ENCODE measurements at regions not wholly inside any gene's neighbourhood (a gene's known extent, or its start where the extent isn't known, plus 50 kb on each side); places are given as distances from the start of the nearest gene placed in this dataset.

DNA sequence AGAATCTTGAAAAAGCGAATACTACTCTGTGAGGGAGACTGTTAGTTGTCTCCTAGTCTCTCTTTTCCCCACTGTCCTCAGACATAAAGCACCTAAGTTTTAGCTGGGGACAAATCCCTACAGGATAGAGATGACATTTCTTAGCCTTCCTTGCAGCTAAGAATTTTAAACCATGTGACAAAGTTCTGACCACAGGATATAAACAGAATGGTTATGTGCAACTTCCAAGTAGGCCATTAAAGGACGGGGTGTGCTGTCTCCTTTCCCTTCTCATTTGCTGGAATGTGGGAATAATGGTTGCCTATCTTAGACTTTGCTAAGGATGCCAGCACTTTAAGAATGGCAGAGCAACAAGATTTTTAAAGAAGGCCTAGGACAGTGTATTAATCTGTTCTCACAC lies 74.9 kb upstream of the PRPS1L1 start:
- no peaks in the 10 kb centered on the region for H3K4me1 Mint-ChIP-seq (ENCODE audit: low read depth, unreplicated experiment)

GRCh38 chr7:18103436-18104218 lies 76.0 kb upstream of the PRPS1L1 start:
- H3K9me3 ChIP-seq (ENCODE audit: insufficient read depth, low read depth, low read length), result no peaks in the 10 kb centered on the region
- H3K9ac ChIP-seq (ENCODE audit: low read length), result no peak overlapping the region
- no peaks in the 10 kb centered on the region for H4K20me1 ChIP-seq (ENCODE audit: insufficient read depth, low read length)
- Mint-ChIP-seq H3K9me3 (ENCODE audit: unreplicated experiment) (peaks cover 4% of the 10 kb centered on the region), H3K27ac (ENCODE audit: unreplicated experiment) (no peak overlapping the region), H3K36me3 (ENCODE audit: low read depth, unreplicated experiment) (no peaks in the 10 kb centered on the region), H3K27me3 (ENCODE audit: low read depth, unreplicated experiment) (no peaks in the 10 kb centered on the region), H3K4me1 (ENCODE audit: low read depth, unreplicated experiment) (no peaks in the 10 kb centered on the region), H3K4me3 (ENCODE audit: unreplicated experiment) (no peak overlapping the region)
- H3K36me3 ChIP-seq (ENCODE audit: insufficient read depth, low read length), result no peaks in the 10 kb centered on the region
- no peak overlapping the region for H3K4me3 ChIP-seq (ENCODE audit: insufficient read depth, low read depth, low read length)
- no peak for FAIRE-seq
- no peaks in the 10 kb centered on the region for H3K4me1 ChIP-seq (ENCODE audit: insufficient read depth, low read length)
- H3K79me2 ChIP-seq (ENCODE audit: insufficient read depth, low read length), result no peaks in the 10 kb centered on the region
- TF ChIP-seq, protein P1, sequence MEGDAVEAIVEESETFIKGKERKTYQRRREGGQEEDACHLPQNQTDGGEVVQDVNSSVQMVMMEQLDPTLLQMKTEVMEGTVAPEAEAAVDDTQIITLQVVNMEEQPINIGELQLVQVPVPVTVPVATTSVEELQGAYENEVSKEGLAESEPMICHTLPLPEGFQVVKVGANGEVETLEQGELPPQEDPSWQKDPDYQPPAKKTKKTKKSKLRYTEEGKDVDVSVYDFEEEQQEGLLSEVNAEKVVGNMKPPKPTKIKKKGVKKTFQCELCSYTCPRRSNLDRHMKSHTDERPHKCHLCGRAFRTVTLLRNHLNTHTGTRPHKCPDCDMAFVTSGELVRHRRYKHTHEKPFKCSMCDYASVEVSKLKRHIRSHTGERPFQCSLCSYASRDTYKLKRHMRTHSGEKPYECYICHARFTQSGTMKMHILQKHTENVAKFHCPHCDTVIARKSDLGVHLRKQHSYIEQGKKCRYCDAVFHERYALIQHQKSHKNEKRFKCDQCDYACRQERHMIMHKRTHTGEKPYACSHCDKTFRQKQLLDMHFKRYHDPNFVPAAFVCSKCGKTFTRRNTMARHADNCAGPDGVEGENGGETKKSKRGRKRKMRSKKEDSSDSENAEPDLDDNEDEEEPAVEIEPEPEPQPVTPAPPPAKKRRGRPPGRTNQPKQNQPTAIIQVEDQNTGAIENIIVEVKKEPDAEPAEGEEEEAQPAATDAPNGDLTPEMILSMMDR (IDR thresholded peaks at IDR 0.05; ENCODE audit: insufficient read depth, low read depth, low read length), result no peak
- TF ChIP-seq EZH2 (IDR thresholded peaks at IDR 0.05; ENCODE audit: insufficient read depth, low read length), result no peak
- H2AFZ ChIP-seq (ENCODE audit: low read depth, low read length), result no peak overlapping the region
- H3K27me3 ChIP-seq (ENCODE audit: insufficient read depth, low read length), result no peaks in the 10 kb centered on the region
- no peak overlapping the region for H3K27ac ChIP-seq (ENCODE audit: low read depth, low read length)
- H3K4me2 ChIP-seq (ENCODE audit: low read length), result no peak overlapping the region
- DNase-seq (ENCODE audit: low read depth), result no peak

More for the DNA sequence above, 74.9 kb upstream of the PRPS1L1 start:
- Histone ChIP-seq H3K27me3 (ENCODE audit: insufficient read depth, low read length) (no peaks in the 10 kb centered on the region), H3K27ac (ENCODE audit: low read depth, low read length) (no peak overlapping the region), H3K9ac (ENCODE audit: low read length) (no peak overlapping the region), H2AFZ (ENCODE audit: low read depth, low read length) (no peak overlapping the region), H3K4me2 (ENCODE audit: low read length) (no peak overlapping the region), H3K4me3 (ENCODE audit: insufficient read depth, low read depth, low read length) (no peak overlapping the region), H4K20me1 (ENCODE audit: insufficient read depth, low read length) (no peaks in the 10 kb centered on the region), H3K4me1 (ENCODE audit: insufficient read depth, low read length) (no peaks in the 10 kb centered on the region), H3K36me3 (ENCODE audit: insufficient read depth, low read length) (no peaks in the 10 kb centered on the region), H3K79me2 (ENCODE audit: insufficient read depth, low read length) (no peaks in the 10 kb centered on the region), H3K9me3 (ENCODE audit: insufficient read depth, low read depth, low read length) (no peaks in the 10 kb centered on the region)
- no peak for FAIRE-seq
- TF ChIP-seq, protein P1 (IDR thresholded peaks at IDR 0.05; ENCODE audit: insufficient read depth, low read depth, low read length), result no peak
- TF ChIP-seq EZH2 (IDR thresholded peaks at IDR 0.05; ENCODE audit: insufficient read depth, low read length), result no peak
- no peak overlapping the region for H3K27ac Mint-ChIP-seq (ENCODE audit: unreplicated experiment)
- no peaks in the 10 kb centered on the region for H3K27me3 Mint-ChIP-seq (ENCODE audit: low read depth, unreplicated experiment)
- H3K4me3 Mint-ChIP-seq (ENCODE audit: unreplicated experiment), result no peak overlapping the region
- no peak for DNase-seq (ENCODE audit: low read depth)
- H3K9me3 Mint-ChIP-seq (ENCODE audit: unreplicated experiment), result peaks cover 4% of the 10 kb centered on the region
- H3K36me3 Mint-ChIP-seq (ENCODE audit: low read depth, unreplicated experiment), result no peaks in the 10 kb centered on the region

DNA sequence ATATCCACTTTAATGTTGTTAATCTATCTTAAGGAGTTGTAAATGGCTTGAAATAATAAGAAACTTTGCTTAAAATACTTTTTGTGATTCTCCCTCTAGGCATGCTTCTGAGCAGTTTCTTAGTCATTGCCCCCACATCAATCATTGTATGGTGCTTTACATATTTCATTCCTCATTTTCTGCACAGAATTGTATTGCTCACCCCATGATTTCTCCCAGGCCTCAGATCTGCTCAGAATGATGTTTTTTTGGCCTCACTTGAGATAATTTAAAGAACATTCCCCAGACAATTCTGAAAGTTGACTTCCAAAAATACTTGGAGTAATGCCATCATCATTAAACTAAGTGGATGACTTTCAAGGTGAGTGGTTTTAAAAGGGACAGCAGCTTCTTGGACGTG lies 82.1 kb upstream of the PRPS1L1 start:
- no peak overlapping the region for H3K27ac ChIP-seq (ENCODE audit: low read depth, low read length)
- Mint-ChIP-seq H3K27ac (ENCODE audit: unreplicated experiment) (no peak overlapping the region), H3K4me1 (ENCODE audit: low read depth, unreplicated experiment) (peaks cover 7% of the 10 kb centered on the region), H3K9me3 (ENCODE audit: unreplicated experiment) (peaks cover 2% of the 10 kb centered on the region), H3K36me3 (ENCODE audit: low read depth, unreplicated experiment) (no peaks in the 10 kb centered on the region), H3K27me3 (ENCODE audit: low read depth, unreplicated experiment) (no peaks in the 10 kb centered on the region), H3K4me3 (ENCODE audit: unreplicated experiment) (no peak overlapping the region)
- no peak overlapping the region for H2AFZ ChIP-seq (ENCODE audit: low read depth, low read length)
- H3K36me3 ChIP-seq (ENCODE audit: insufficient read depth, low read length), result no peaks in the 10 kb centered on the region
- no peaks in the 10 kb centered on the region for H3K27me3 ChIP-seq (ENCODE audit: insufficient read depth, low read length)
- DNase-seq (ENCODE audit: low read depth) (peak; percentile 81), FAIRE-seq (no peak)
- H4K20me1 ChIP-seq (ENCODE audit: insufficient read depth, low read length), result no peaks in the 10 kb centered on the region
- no peak overlapping the region for H3K4me3 ChIP-seq (ENCODE audit: insufficient read depth, low read depth, low read length)
- H3K4me1 ChIP-seq (ENCODE audit: insufficient read depth, low read length), result peaks cover 4% of the 10 kb centered on the region
- H3K4me2 ChIP-seq (ENCODE audit: low read length), result no peak overlapping the region
- no peaks in the 10 kb centered on the region for H3K9me3 ChIP-seq (ENCODE audit: insufficient read depth, low read depth, low read length)
- TF ChIP-seq, protein P1 (IDR thresholded peaks at IDR 0.05; ENCODE audit: insufficient read depth, low read depth, low read length), result no peak
- no peak for TF ChIP-seq EZH2 (IDR thresholded peaks at IDR 0.05; ENCODE audit: insufficient read depth, low read length)
- H3K9ac ChIP-seq (ENCODE audit: low read length), result no peak overlapping the region
- H3K79me2 ChIP-seq (ENCODE audit: insufficient read depth, low read length), result no peaks in the 10 kb centered on the region

Data from astrocyte (in vitro differentiated cells and primary cell).